BJ (cell line): ENCODE measurements at regions not wholly inside any gene's neighbourhood (a gene's known extent, or its start where the extent isn't known, plus 50 kb on each side); places are given as distances from the start of the nearest gene placed in this dataset.

Experiments used
- CTCF ChIA-PET: fragments of 350-600 bp; formaldehyde crosslinking; extraction: SDS; loops from one replicate; lab custom pipeline; 2021; ENCODE audit warnings: antibody characterized with exemption, inconsistent platforms; lab: Yijun Ruan, JAX
- POLR2A ChIA-PET: fragments of 300-600 bp; sonication (Branson Sonifier 250); formaldehyde crosslinking; extraction: SDS; loops from one replicate; lab custom pipeline; 2021; ENCODE audit warnings: antibody characterized with exemption; lab: Charles Lee
- DNase-seq: peaks from one replicate; pipeline ENCODE4 v3.0.0-alpha.2; 2011; ENCODE audit warnings: low read depth
- H3K27me3 ChIP-seq: 2 replicates; pipeline ENCODE4 v1.6.0; 2011; ENCODE audit warnings: low read length; ENCODE audit not compliant: control insufficient read depth, insufficient read depth
- H3K36me3 ChIP-seq: 2 replicates; pipeline ENCODE4 v1.5.1; 2011; ENCODE audit warnings: low read length; ENCODE audit not compliant: control insufficient read depth, insufficient read depth
- H3K4me3 ChIP-seq: 2 replicates; pipeline ENCODE4 v1.5.1; 2011; ENCODE audit warnings: low read depth, mild to moderate bottlenecking, control low read depth, low read length
- TF ChIP-seq, protein P1 (sequence below): IDR thresholded peaks from 2 replicates; pipeline ENCODE4 v1.5.1; 2011; ENCODE audit warnings: low read depth, mild to moderate bottlenecking, control low read depth, inconsistent platforms, low read length, moderate library complexity; ENCODE audit not compliant: insufficient read depth

DNA sequence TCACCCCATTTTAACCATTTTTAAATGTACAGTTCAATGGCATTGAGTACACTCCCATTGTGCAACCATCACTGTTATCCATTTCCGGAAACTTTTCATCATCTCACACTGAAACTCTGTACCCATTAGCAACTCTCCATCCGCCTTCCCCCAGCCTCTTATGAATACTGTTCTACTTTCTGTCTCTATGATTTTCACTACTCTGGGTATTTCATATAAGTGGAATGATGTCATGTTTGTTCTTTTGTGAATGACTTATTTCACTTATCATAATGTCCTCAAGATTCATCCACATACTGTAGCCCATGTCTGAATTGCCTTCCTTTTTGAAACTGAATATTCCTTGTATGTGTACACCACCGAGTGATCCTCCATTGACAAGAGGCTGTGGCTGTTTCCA is 92.9 kb upstream of the TOX2 start:
- H3K27me3 ChIP-seq: peaks cover 3% of the 10 kb centered on the region; the same call in 1 of the 2 replicates
- ChIA-PET POLR2A (no interaction called here), CTCF (no interaction called here)
- H3K4me3 ChIP-seq: no peak overlapping the region
- TF ChIP-seq, protein P1, sequence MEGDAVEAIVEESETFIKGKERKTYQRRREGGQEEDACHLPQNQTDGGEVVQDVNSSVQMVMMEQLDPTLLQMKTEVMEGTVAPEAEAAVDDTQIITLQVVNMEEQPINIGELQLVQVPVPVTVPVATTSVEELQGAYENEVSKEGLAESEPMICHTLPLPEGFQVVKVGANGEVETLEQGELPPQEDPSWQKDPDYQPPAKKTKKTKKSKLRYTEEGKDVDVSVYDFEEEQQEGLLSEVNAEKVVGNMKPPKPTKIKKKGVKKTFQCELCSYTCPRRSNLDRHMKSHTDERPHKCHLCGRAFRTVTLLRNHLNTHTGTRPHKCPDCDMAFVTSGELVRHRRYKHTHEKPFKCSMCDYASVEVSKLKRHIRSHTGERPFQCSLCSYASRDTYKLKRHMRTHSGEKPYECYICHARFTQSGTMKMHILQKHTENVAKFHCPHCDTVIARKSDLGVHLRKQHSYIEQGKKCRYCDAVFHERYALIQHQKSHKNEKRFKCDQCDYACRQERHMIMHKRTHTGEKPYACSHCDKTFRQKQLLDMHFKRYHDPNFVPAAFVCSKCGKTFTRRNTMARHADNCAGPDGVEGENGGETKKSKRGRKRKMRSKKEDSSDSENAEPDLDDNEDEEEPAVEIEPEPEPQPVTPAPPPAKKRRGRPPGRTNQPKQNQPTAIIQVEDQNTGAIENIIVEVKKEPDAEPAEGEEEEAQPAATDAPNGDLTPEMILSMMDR: no peak
- H3K36me3 ChIP-seq: no peaks in the 10 kb centered on the region
- no peak for DNase-seq

GRCh38 chr20:43820731-43821330 is 93.8 kb upstream of the TOX2 start:
- no peak overlapping the region for H3K4me3 ChIP-seq
- TF ChIP-seq, protein P1: no peak
- CTCF ChIA-PET: no interaction called here
- H3K27me3 ChIP-seq: peaks cover 3% of the 10 kb centered on the region; the same call in 1 of the 2 replicates
- no peak for DNase-seq
- no peaks in the 10 kb centered on the region for H3K36me3 ChIP-seq
- POLR2A ChIA-PET: no interaction called here

DNA sequence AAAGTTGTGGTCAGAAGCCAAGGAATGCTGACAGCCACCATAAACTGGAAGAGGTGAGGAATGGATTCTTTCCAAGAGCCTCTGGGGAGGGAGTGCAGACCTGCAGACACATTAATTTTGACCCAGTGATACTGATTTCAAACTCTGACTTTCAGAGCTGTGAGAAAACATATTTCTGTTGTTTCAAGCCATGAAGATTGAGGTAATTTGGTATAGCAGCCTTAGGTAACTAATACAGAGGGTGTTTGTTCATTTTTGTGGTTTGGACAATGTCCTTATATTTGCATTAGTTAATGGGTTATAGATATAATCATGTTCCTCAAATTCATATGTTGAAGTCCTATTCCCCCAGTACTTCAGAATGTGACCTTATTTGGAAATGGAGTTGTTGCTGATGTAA is 85.4 kb upstream of the GTSF1L start:
- no peak for DNase-seq
- TF ChIP-seq, protein P1: no peak
- POLR2A ChIA-PET: no interaction called here
- Histone ChIP-seq H3K27me3 (no peaks in the 10 kb centered on the region), H3K4me3 (no peak overlapping the region), H3K36me3 (no peaks in the 10 kb centered on the region)
- CTCF ChIA-PET: no interaction called here

- Histone ChIP-seq H3K27me3 (no peaks in the 10 kb centered on the region), H3K4me3 (no peak overlapping the region), H3K36me3 (no peaks in the 10 kb centered on the region)
- TF ChIP-seq, protein P1: no peak
- POLR2A ChIA-PET: no interaction called here
- no peak for DNase-seq
- CTCF ChIA-PET: no interaction called here
Observed at GRCh38 chr20:43809206-43809819, 82.5 kb upstream of the GTSF1L start.

GRCh38 chr20:43804781-43805180 is 78.0 kb upstream of the GTSF1L start:
- H3K27me3 ChIP-seq: no peaks in the 10 kb centered on the region
- DNase-seq: no peak
- H3K4me3 ChIP-seq: no peak overlapping the region
- TF ChIP-seq, protein P1: no peak
- no peaks in the 10 kb centered on the region for H3K36me3 ChIP-seq
- POLR2A ChIA-PET: no interaction called here
- CTCF ChIA-PET: no interaction called here
